ENCODE measurements at regions not wholly inside any gene's neighbourhood (a gene's known extent, or its start where the extent isn't known, plus 50 kb on each side); places are given as distances from the start of the nearest gene placed in this dataset.

DNA sequence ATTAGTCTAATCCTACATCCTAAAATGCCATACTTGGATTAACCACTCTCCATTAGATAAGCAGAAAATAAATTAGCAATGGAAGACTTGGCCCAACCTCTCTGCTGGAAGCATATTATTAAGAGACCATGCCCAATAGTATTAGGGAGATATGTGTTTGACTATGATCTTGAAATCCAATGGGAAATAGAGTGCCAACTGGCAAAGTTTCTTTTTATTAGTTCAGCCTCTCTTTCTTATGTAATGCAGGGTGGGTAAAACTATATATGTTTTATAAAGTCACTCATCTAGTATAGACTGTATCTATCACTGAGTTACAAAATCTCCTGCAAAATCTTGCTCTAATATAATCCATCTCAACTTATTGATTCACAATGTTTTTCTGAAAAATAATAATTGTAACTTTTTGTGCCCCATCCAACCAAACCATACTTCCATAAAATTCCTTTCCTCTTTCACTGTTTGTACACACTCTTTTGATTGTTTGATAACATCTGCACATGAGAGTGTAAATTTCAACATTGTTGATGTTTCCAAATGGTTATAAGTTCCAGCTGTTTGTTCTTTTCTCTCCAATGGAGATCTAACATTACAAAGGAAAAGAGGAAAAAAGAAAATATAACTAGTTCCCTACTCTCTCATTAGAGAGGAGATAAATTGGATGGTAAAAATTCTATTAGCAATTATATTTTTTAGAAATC lies 408.1 kb upstream of the ADGRL2 start:
- no peak for DNase-seq (ENCODE audit: low read depth in 2 of 2)

DNA sequence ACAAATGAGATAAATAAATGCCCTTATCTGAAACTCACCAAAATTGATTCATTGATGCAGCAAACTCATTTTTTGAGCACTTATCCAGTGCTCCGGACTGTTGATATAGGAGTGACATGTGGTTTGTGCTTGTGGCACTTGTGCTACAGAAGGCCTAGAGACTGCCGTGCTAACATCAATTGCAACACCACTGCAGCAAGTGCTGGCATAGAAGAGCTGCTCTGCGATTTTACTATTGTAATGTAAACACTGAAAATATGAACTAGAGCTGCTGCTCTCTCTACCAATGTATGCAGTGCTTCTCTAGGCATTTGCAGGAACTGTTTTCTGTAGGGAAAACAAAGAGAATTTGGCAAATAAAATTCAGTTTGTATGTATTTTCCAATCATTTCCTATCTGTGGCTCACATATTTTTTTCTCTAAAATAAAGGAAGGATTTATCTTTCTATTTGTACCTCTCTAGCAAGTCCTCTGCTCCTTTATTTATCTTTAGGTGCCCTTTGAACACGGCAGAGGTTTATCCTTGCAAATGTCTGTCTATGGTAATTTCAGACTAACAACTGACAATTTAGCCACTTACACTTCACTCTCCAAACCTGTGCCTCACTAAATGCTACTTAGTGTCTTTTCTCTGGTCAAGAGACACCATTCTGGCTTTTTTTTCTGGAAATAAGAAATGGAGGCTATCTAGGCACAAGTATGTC lies 409.5 kb upstream of the ADGRL2 start:
- no peak for DNase-seq (ENCODE audit: low read depth in 2 of 2)

DNA sequence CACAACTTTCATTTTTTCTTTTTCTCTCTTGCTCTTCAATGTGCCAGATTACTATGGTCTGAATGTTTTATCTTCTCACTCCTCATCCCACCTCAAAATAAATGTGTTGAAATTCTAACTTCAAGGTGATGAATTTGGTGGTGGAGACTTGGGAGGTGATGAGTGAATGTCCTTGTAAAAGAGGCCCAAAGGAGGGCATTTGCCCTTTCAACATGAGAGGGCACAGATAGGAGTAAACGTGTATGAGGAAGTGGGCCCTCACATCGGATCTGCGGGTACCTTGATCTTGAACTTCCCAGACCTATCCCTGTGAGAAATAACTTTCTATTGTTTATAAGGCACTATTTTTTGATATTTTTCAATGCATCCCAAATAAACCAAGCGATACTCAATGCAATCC lies 412.3 kb upstream of the ADGRL2 start:
- no peak for DNase-seq (ENCODE audit: low read depth in 2 of 2)

DNA sequence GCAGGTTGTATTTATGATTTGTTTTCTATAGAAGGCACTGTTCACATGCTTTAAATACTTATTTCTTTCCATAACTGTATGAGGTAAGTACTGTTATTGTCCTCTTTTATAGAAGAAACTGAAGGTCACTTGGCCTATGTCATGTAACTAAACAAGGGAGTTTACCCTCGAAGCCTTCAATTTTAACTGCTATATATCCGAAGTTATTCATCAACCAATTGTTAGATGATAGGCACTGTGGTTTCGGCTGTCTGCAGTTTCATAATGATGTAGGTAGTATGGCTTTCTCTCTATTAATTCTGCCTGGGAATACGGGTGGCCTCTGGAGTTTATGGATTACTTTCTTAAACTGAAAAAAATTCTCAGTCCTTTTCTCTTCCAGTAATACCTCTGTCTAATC lies 413.3 kb upstream of the ADGRL2 start:
- no peak for DNase-seq (ENCODE audit: low read depth in 2 of 2)

DNA sequence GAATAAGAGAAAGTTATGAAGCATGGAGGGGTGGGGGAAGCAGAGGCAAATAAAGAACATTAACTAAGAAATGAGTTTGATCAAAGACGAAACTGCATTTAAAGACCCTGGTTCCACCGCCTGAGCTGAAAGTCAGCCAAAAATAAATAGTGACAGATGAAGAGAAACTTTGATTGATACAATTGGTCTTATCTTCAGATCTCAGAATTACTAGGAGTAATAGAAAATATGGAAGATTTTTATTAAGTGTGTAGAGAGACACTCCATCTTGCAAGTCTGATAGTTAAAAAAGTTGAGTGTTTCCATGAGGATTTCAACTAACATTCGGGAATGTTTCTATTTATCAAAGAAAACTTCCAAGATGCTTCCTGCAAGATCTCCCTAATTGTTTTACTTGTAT lies 418.2 kb upstream of the ADGRL2 start:
- no peak for DNase-seq (ENCODE audit: low read depth in 2 of 2)

GRCh38 chr1:81381881-81382280 lies 418.9 kb upstream of the ADGRL2 start:
- DNase-seq (ENCODE audit: low read depth in 2 of 2) = no peak

- DNase-seq (ENCODE audit: low read depth in 2 of 2) = no peak
These were observed 420.3 kb upstream of the ADGRL2 start for GRCh38 chr1:81380436-81380835.

GRCh38 chr1:81379430-81379829 lies 421.3 kb upstream of the ADGRL2 start:
- no peak for DNase-seq (ENCODE audit: low read depth in 2 of 2)

DNA sequence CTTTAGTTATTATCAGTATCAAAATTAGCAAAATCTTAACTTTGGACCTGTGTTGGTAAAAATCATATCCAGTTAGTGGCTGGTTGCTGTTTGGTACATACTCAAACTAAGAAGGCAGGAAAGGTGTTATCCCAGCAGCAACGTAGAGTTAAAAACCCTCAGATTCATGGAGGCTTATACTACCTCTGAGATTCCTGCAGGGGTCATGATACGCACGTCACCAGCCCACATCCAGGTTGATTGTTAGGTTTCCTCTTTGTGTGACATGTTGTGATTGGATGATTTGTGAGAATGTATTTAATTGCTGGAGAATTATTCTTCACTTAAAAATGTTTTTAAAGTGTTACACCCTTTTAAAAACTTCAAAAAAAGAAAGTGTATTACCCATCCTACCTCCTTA lies 423.3 kb upstream of the ADGRL2 start:
- no peak for DNase-seq (ENCODE audit: low read depth in 2 of 2)

- DNase-seq (ENCODE audit: low read depth in 2 of 2) = no peak
These were observed 424.7 kb upstream of the ADGRL2 start for GRCh38 chr1:81375884-81376548.

- DNase-seq (ENCODE audit: low read depth in 2 of 2) = no peak
These were observed 426.3 kb upstream of the ADGRL2 start for GRCh38 chr1:81374481-81374880.

- no peak for DNase-seq (ENCODE audit: low read depth in 2 of 2)
These were observed 428.9 kb upstream of the ADGRL2 start for GRCh38 chr1:81371864-81372263.

DNA sequence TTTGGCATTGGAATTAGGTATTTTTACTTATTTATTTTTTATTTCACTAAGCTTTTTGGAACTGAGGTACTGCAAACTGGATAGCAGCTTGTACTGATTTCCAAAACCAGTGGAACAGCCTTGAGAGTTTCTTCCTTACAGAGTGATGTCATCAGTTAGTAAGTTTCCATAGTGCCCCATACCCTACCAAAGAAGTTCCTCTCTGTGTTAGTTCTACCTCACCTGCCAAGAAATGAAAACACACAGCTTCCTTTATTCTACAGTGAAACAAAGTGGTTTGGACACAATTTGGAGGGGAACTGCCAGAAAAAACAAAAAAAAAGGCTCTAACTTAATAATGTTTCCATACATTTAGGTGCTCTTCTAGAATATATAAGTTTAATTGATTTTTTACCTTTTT lies 430.9 kb upstream of the ADGRL2 start:
- no peak for DNase-seq (ENCODE audit: low read depth in 2 of 2)

DNA sequence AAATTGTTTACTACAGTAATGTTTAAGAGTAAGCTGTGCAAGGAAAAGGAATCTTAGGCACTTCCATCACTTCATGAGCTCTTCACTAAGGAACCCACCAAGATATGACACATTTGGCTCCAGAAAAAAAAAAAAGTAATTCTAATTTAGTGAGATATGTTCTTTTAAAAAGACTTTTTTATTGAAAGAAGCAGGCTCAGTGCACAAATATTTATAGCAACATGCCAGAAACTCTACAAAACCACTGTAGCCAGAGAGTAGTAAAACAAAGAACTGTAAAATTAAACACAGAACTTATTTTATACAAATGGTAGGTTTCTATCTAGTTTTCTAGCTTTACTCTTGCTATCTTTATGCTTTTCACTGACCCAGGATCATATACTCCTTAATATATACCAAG lies 434.6 kb upstream of the ADGRL2 start:
- DNase-seq (ENCODE audit: low read depth in 2 of 2) = no peak

GRCh38 chr1:81364088-81364487 lies 436.6 kb upstream of the ADGRL2 start:
- no peak for DNase-seq (ENCODE audit: low read depth in 2 of 2)

- no peak for DNase-seq (ENCODE audit: low read depth in 2 of 2)
These were observed 442.6 kb upstream of the ADGRL2 start for GRCh38 chr1:81358151-81358550.

- DNase-seq (ENCODE audit: low read depth in 2 of 2) = no peak
These were observed 448.9 kb upstream of the ADGRL2 start for GRCh38 chr1:81351864-81352263.

DNA sequence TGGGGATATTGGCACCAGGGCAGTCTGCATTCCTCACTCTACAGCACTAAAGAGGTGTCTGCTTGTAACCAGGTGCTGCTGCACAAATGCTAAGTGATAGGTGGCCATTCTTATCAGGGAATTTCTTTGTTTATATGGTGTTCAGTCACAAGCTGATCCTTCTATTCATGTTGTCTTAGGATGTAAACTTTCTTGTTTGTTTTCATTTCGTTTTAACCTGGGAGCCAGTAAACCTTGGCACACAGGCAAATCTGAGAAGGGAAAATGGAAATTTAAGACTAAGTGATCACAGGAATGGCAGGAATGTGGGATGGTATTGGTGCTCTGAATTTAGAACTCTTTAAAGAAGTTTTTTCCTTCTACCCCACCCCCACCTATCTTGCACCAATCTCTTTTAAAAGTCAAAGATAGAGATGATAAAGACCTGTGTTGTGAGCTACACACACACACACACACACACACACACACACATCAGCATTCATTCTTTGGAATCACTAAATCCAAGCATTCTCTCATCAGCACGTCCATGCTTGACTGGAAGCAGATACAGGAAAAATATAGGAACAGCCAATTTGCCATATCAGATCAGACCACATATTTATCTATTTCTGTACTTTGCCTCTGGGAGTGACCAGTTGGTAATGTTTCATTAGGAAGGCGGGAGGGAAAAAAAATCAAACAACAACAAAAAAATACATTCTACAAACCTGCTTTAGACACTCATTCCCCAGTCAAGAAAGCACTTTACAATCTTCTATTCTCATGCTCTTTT lies 451.4 kb upstream of the ADGRL2 start:
- DNase-seq (ENCODE audit: low read depth in 2 of 2) = no peak

DNA sequence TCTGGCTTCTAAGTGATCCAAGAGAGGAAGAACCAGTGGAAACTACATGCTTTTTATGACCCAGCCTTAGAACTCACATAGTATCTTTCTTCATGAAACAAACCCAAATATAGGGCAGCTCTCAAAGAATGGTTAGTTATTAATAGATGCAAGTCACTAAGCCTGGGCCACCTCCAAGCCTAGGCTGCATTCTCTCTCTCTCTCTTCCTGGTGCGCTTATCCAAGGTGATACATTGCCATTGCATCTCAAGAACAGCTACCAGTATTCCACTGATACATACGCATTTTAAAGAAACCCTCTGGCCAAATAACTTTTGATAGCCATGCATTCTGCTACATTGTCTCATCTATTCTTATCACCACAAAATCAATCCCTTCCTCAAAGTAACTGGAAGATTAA lies 455.6 kb upstream of the ADGRL2 start:
- no peak for DNase-seq (ENCODE audit: low read depth in 2 of 2)

- DNase-seq (ENCODE audit: low read depth in 2 of 2) = no peak
These were observed 460.5 kb upstream of the ADGRL2 start for GRCh38 chr1:81340239-81340638.

DNA sequence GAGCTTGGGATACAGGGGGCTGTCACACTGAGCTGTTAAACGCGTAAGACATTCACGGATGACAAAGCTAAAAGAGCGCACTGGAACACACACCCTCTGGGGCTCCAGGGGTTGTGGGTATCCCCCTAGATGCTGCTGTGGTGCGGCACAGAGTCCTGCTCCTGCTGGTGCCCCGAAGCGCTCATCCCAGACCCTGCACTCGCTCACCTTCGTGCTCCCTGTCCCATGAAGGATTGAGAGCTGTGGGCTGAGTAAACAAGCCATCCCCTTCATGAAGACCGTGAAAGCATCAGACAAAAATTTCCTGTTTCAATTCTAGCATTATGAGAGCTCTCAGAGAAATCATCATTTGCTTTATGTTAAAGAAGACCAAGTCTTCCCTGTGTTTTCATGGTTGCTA lies 463.5 kb upstream of the ADGRL2 start:
- no peak for DNase-seq (ENCODE audit: low read depth in 2 of 2)

GRCh38 chr1:81335876-81336275 lies 464.9 kb upstream of the ADGRL2 start:
- no peak for DNase-seq (ENCODE audit: low read depth in 2 of 2)

Data from stimulated activated CD4-positive, alpha-beta T cell treated with anti-CD3 and anti-CD28 coated beads, Interleukin-12 subunit alpha, Interleukin-12 subunit beta, amount 100 ng/mL, for 24 hours (primary cell).